A549 (cell line): ENCODE measurements at regions not wholly inside any gene's neighbourhood (a gene's known extent, or its start where the extent isn't known, plus 50 kb on each side); places are given as distances from the start of the nearest gene placed in this dataset.

Source experiments
- ATAC-seq, 2 experiments: fragments of 200-7000 bp in 1 of 2; fragments of >200 bp in 1 of 2; cut with Nextera tagmentation in 1 of 2; cut with Tn5 transposase in 1 of 2; 3 replicates each; pipeline versions ENCODE4 v1.8.0 to v1.9.1; 2018 to 2020; ENCODE audit warnings: mild to moderate bottlenecking in 1 of 2, moderate library complexity in 1 of 2
- CTCF ChIA-PET: fragments of 300-600 bp; sonication (Branson Sonifier 250); formaldehyde crosslinking; extraction: SDS; loops from one replicate; lab custom pipeline; 2021; ENCODE audit warnings: antibody characterized with exemption, inconsistent platforms; lab: Yijun Ruan, JAX
- POLR2A ChIA-PET: fragments of 350-600 bp; formaldehyde crosslinking; extraction: SDS; loops from one replicate; lab custom pipeline; 2021; ENCODE audit warnings: antibody characterized with exemption, inconsistent platforms; lab: Yijun Ruan, JAX
- DNase-seq, 2 experiments: peaks; one replicate each; pipeline versions ENCODE4 v3.0.0 to v3.0.0-alpha.2; 2011 to 2016; ENCODE audit warnings: low read depth in 1 of 2, low spot score in 1 of 2
- FAIRE-seq: peaks from 2 replicates; lab custom pipeline; 2011; peaks lifted over from hg19 to GRCh38; lab: Jason Lieb, UNC
- H3K27ac ChIP-seq, 2 experiments: fragments of >200 bp; sonication (Bioruptor Twin); formaldehyde crosslinking; 3 replicates each; pipeline ENCODE4 v1.5.1; 2016 to 2017
- H3K4me1 ChIP-seq: fragments of >200 bp; sonication (Bioruptor Twin); formaldehyde crosslinking; 3 replicates; pipeline ENCODE4 v1.6.1; 2016
- H3K4me2 ChIP-seq: fragments of >200 bp; sonication (Bioruptor Twin); formaldehyde crosslinking; 3 replicates; pipeline ENCODE4 v1.6.1; 2016
- H3K4me3 ChIP-seq: fragments of >200 bp; sonication (Bioruptor Twin); formaldehyde crosslinking; 3 replicates; pipeline ENCODE4 v1.5.1; 2016
- H3K9me3 ChIP-seq: fragments of >200 bp; sonication (Bioruptor Twin); formaldehyde crosslinking; 3 replicates; pipeline ENCODE4 v1.6.1; 2016
- BCL3 ChIP-seq: fragments of >200 bp; sonication (Bioruptor Twin); formaldehyde crosslinking; IDR thresholded peaks from 3 replicates; pipeline ENCODE4 v1.6.1; 2016
- CBX8 ChIP-seq: fragments of 200-600 bp; sonication (generic); IDR thresholded peaks from 2 replicates; pipeline ENCODE4 v1.6.1; 2016
- CTCF ChIP-seq: fragments of >200 bp; sonication (Bioruptor Twin); formaldehyde crosslinking; IDR thresholded peaks from 3 replicates; pipeline ENCODE4 v1.5.1; 2016
- EHMT2 ChIP-seq: fragments of 200-600 bp; sonication (generic); IDR thresholded peaks from 2 replicates; pipeline ENCODE4 v1.6.1; 2016; ENCODE audit warnings: antibody characterized with exemption, low read depth, mild to moderate bottlenecking, moderate library complexity
- FOSB ChIP-seq: fragments of 250-450 bp; sonication (Bioruptor Pico); IDR thresholded peaks from 2 replicates; pipeline ENCODE4 v1.5.0; 2020; ENCODE audit warnings: mild to moderate bottlenecking, moderate library complexity
- FOXS1 ChIP-seq: fragments of 250-450 bp; sonication (Bioruptor Pico); IDR thresholded peaks from 2 replicates; pipeline ENCODE4 v1.5.0; 2020; ENCODE audit warnings: mild to moderate bottlenecking, moderate library complexity
- GATA3 ChIP-seq: IDR thresholded peaks from 2 replicates; pipeline ENCODE4 v1.6.1; 2012; ENCODE audit warnings: borderline replicate concordance
- HDAC2 ChIP-seq: fragments of 200-600 bp; sonication (generic); IDR thresholded peaks from 2 replicates; pipeline ENCODE4 v1.6.1; 2016
- HMGXB4 ChIP-seq: fragments of 250-450 bp; sonication (Bioruptor Pico); IDR thresholded peaks from 2 replicates; pipeline ENCODE4 v1.5.0; 2021; ENCODE audit warnings: mild to moderate bottlenecking, moderate library complexity, borderline replicate concordance
- HOXA7 ChIP-seq: fragments of 250-450 bp; sonication (Bioruptor Pico); IDR thresholded peaks from 2 replicates; pipeline ENCODE4 v1.5.0; 2020; ENCODE audit warnings: mild to moderate bottlenecking, moderate library complexity
- HOXB13 ChIP-seq: fragments of 250-450 bp; sonication (Bioruptor Pico); IDR thresholded peaks from 2 replicates; pipeline ENCODE4 v1.5.0; 2020; ENCODE audit warnings: low read depth, mild to moderate bottlenecking, moderate library complexity
- HOXB5 ChIP-seq: fragments of 250-450 bp; sonication (Bioruptor Pico); IDR thresholded peaks from 2 replicates; pipeline ENCODE4 v1.5.0; 2020; ENCODE audit warnings: mild to moderate bottlenecking, moderate library complexity
- KDM1A ChIP-seq: fragments of 200-600 bp; sonication (generic); IDR thresholded peaks from 2 replicates; pipeline ENCODE4 v1.6.1; 2016; ENCODE audit warnings: low read depth, mild to moderate bottlenecking
- MAFK ChIP-seq: fragments of 450-650 bp; IDR thresholded peaks from 2 replicates; pipeline ENCODE4 v1.6.1; 2014; ENCODE audit not compliant: partially characterized antibody
- MAX ChIP-seq: IDR thresholded peaks from 2 replicates; pipeline ENCODE4 v1.6.1; 2012
- MAZ ChIP-seq: fragments of 150-350 bp; IDR thresholded peaks from 2 replicates; pipeline ENCODE4 v1.6.1; 2014; ENCODE audit warnings: antibody characterized with exemption, low read depth, low read length, borderline replicate concordance
- MYC ChIP-seq: IDR thresholded peaks from 2 replicates; pipeline ENCODE4 v1.6.1; 2012; ENCODE audit warnings: mild to moderate bottlenecking, inconsistent platforms, low read length, improper control_type of control experiment, borderline replicate concordance
- NFE2L2 ChIP-seq: fragments of 150-350 bp; conservative IDR thresholded peaks from 2 replicates; pipeline ENCODE4 v1.6.1; 2014; ENCODE audit warnings: low read length
- NPAS2 ChIP-seq: fragments of 250-450 bp; sonication (Bioruptor Pico); IDR thresholded peaks from 2 replicates; pipeline ENCODE4 v1.8.0; 2022; ENCODE audit warnings: mild to moderate bottlenecking, moderate library complexity, borderline replicate concordance
- POLR2AphosphoS2 ChIP-seq: conservative IDR thresholded peaks from 2 replicates; pipeline ENCODE4 v1.6.1; 2012; ENCODE audit warnings: low read length, improper control_type of control experiment, inconsistent platforms
- RARB ChIP-seq: fragments of 250-450 bp; sonication (Bioruptor Pico); IDR thresholded peaks from 2 replicates; pipeline ENCODE4 v1.8.0; 2021; ENCODE audit warnings: mild to moderate bottlenecking, moderate library complexity
- RCOR1 ChIP-seq: fragments of 150-350 bp; IDR thresholded peaks from 2 replicates; pipeline ENCODE4 v1.6.1; 2014; ENCODE audit warnings: antibody characterized with exemption, low read length, low read depth
- SMC3 ChIP-seq: fragments of >200 bp; sonication (Bioruptor Twin); formaldehyde crosslinking; IDR thresholded peaks from 3 replicates; pipeline ENCODE4 v1.6.1; 2018; ENCODE audit warnings: inconsistent platforms
- ZSCAN20 ChIP-seq: fragments of 250-450 bp; sonication (Bioruptor Pico); IDR thresholded peaks from 2 replicates; pipeline ENCODE4 v1.8.0; 2022; ENCODE audit warnings: mild to moderate bottlenecking, moderate library complexity
- WGBS: methylation state at CpG from one replicate; pipeline ENCODE4 v1.1.6; 2017; ENCODE audit errors: missing lambda C conversion rate; 5-methylcytosine and 5-hydroxymethylcytosine counted together
- TF ChIP-seq, protein P1 (sequence below): fragments of 150-350 bp; IDR thresholded peaks from 2 replicates; pipeline ENCODE4 v1.6.1; 2014; ENCODE audit warnings: low read depth, mild to moderate bottlenecking, low read length
- TF ChIP-seq, protein P2 (sequence below): IDR thresholded peaks from 2 replicates; pipeline ENCODE4 v1.6.1; 2012; ENCODE audit warnings: low read depth, borderline replicate concordance

GRCh38 chr2:48860380-48860779 is 104.9 kb upstream of the LHCGR start:
- TF ChIP-seq KDM1A: no peak
- no peak overlapping the region for H3K27ac ChIP-seq
- FAIRE-seq (no peak), ATAC-seq (no peak), DNase-seq (no peak)
- no peaks in the 10 kb centered on the region for H3K4me1 ChIP-seq
- WGBS: 0% methylated on average over 2 of the region's 2 CpGs
- CTCF ChIA-PET: interaction anchor here (1.0 kb wide), 1 partner anchor 12 kb away, joined by 3 read pairs; no protein-coding TSS in a partner anchor
- POLR2A ChIA-PET: no interaction called here
- H3K4me2 ChIP-seq: no peak overlapping the region
- no peaks in the 10 kb centered on the region for H3K9me3 ChIP-seq
- no peak overlapping the region for H3K4me3 ChIP-seq

- H3K9me3 ChIP-seq: no peaks in the 10 kb centered on the region
- 28% methylated on average over 3 of the region's 3 CpGs for WGBS
Observed at GRCh38 chr2:48856657-48857056, 101.1 kb upstream of the LHCGR start.

DNA sequence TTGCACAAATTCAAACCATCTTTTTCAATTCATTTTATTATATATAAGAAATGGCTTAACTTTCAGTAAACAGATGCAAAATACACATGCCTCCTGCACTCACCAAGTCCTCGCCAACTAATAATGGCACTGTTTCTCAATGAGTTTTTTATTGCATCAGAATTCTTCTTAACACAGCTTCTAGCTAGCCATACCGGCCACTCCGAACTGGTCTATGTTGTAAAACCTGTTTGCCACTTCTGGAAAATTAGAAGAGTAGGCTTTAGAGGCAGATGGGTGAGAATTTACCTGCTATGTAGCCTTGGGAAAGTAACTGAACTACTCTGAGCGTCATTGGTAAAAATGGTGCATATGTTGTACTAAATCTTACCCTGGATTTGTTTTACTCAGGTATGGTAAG is 100.6 kb upstream of the LHCGR start:
- DNase-seq (no peak), ATAC-seq (no peak), FAIRE-seq (no peak)
- H3K4me1 ChIP-seq: no peaks in the 10 kb centered on the region
- ChIA-PET POLR2A (no interaction called here), CTCF (no interaction called here)
- no peak overlapping the region for H3K4me3 ChIP-seq
- H3K9me3 ChIP-seq: no peaks in the 10 kb centered on the region
- no peak overlapping the region for H3K4me2 ChIP-seq
- H3K27ac ChIP-seq: no peak overlapping the region
- 2% methylated on average over 4 of the region's 4 CpGs for WGBS
- TF ChIP-seq HOXB13 (no peak), EHMT2 (no peak), BCL3 (no peak), MAZ (no peak), RARB (CRISPR knock-in tag) (no peak), HDAC2 (no peak), NFE2L2 (no peak), HOXB5 (CRISPR knock-in tag) (no peak), NPAS2 (no peak), HMGXB4 (CRISPR knock-in tag) (no peak)

More at GRCh38 chr2:48856657-48857056, 101.1 kb upstream of the LHCGR start:
- H3K27ac ChIP-seq: no peak overlapping the region
- no peak for TF ChIP-seq ZSCAN20 (CRISPR knock-in tag)
- TF ChIP-seq FOXS1 (CRISPR knock-in tag): no peak
- no peak for TF ChIP-seq MAX
- TF ChIP-seq FOSB (CRISPR knock-in tag): no peak
- no peak for TF ChIP-seq HOXA7
- TF ChIP-seq MYC: no peak
- no peak for TF ChIP-seq CBX8
- TF ChIP-seq CTCF: no peak
- TF ChIP-seq HOXB5 (CRISPR knock-in tag): no peak
- no peak for TF ChIP-seq POLR2AphosphoS2
- TF ChIP-seq, protein P1, sequence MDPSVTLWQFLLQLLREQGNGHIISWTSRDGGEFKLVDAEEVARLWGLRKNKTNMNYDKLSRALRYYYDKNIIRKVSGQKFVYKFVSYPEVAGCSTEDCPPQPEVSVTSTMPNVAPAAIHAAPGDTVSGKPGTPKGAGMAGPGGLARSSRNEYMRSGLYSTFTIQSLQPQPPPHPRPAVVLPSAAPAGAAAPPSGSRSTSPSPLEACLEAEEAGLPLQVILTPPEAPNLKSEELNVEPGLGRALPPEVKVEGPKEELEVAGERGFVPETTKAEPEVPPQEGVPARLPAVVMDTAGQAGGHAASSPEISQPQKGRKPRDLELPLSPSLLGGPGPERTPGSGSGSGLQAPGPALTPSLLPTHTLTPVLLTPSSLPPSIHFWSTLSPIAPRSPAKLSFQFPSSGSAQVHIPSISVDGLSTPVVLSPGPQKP: no peak
- no peak for TF ChIP-seq NFE2L2
- no peak for TF ChIP-seq GATA3
- TF ChIP-seq SMC3: no peak
- TF ChIP-seq, protein P2, sequence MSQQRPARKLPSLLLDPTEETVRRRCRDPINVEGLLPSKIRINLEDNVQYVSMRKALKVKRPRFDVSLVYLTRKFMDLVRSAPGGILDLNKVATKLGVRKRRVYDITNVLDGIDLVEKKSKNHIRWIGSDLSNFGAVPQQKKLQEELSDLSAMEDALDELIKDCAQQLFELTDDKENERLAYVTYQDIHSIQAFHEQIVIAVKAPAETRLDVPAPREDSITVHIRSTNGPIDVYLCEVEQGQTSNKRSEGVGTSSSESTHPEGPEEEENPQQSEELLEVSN: no peak
- no peak for TF ChIP-seq MAFK
- TF ChIP-seq RCOR1: no peak
- TF ChIP-seq NPAS2: no peak
- ChIA-PET CTCF (no interaction called here), POLR2A (no interaction called here)
- no peak overlapping the region for H3K4me3 ChIP-seq
- no peak for DNase-seq
- no peaks in the 10 kb centered on the region for H3K4me1 ChIP-seq
- FAIRE-seq: no peak
- no peak for ATAC-seq
- no peak overlapping the region for H3K4me2 ChIP-seq
